HepG2 (cell line): ENCODE measurements at regions not wholly inside any gene's neighbourhood (a gene's known extent, or its start where the extent isn't known, plus 50 kb on each side); places are given as distances from the start of the nearest gene placed in this dataset.

Experiments used
- ARID3A ChIP-seq: IDR thresholded peaks from 2 replicates; pipeline ENCODE4 v1.6.1; 2012; ENCODE audit warnings: low read depth, low read length, improper control_type of control experiment
- BRCA1 ChIP-seq: sonication (generic); formaldehyde crosslinking; IDR thresholded peaks from 2 replicates; pipeline ENCODE4 v1.4.0; 2020; ENCODE audit warnings: missing genetic modification reagents
- CC2D1A ChIP-seq: sonication (generic); formaldehyde crosslinking; IDR thresholded peaks from 2 replicates; pipeline ENCODE4 v1.8.1; 2023; ENCODE audit warnings: mild to moderate bottlenecking, missing genetic modification reagents
- GATAD1 ChIP-seq: IDR thresholded peaks from 2 replicates; pipeline ENCODE4 v1.6.1; 2016; ENCODE audit warnings: missing genetic modification reagents, missing compliant biosample characterization
- HMGXB4 ChIP-seq, 2 experiments: sonication (generic) in 1 of 2; formaldehyde crosslinking in 1 of 2; IDR thresholded peaks; 2 replicates each; pipeline versions ENCODE4 v1.4.0 to v1.6.1; 2018 to 2020; ENCODE audit warnings: missing genetic modification reagents in 2 of 2, borderline replicate concordance in 1 of 2, low read depth in 1 of 2, mild to moderate bottlenecking in 1 of 2, missing biosample characterization in 1 of 2
- HNF4G ChIP-seq, 2 experiments: sonication (generic) in 1 of 2; formaldehyde crosslinking in 1 of 2; IDR thresholded peaks; 2 replicates each; pipeline versions ENCODE4 v1.4.0 to v1.6.1; 2011 to 2020; ENCODE audit warnings: borderline replicate concordance in 2 of 2, low read depth in 2 of 2, mild to moderate bottlenecking in 2 of 2, low read length in 1 of 2, missing genetic modification reagents in 1 of 2, moderate library complexity in 1 of 2
- HOXA7 ChIP-seq: sonication (generic); formaldehyde crosslinking; IDR thresholded peaks from 2 replicates; pipeline ENCODE4 v1.8.1; 2022; ENCODE audit warnings: mild to moderate bottlenecking, missing genetic modification reagents, moderate library complexity
- KDM4B ChIP-seq: sonication (generic); formaldehyde crosslinking; IDR thresholded peaks from 2 replicates; pipeline ENCODE4 v1.4.0; 2020; ENCODE audit warnings: missing genetic modification reagents
- MEF2D ChIP-seq: sonication (generic); formaldehyde crosslinking; IDR thresholded peaks from 2 replicates; pipeline ENCODE4 v1.5.1; 2020; ENCODE audit warnings: mild to moderate bottlenecking, missing genetic modification reagents
- NFE2L2 ChIP-seq: fragments of 150-350 bp; IDR thresholded peaks from 2 replicates; pipeline ENCODE4 v1.6.1; 2014; ENCODE audit warnings: low read length
- NR1H2 ChIP-seq: sonication (generic); formaldehyde crosslinking; IDR thresholded peaks from 2 replicates; pipeline ENCODE4 v1.8.1; 2022; ENCODE audit warnings: low read depth, missing genetic modification reagents, borderline replicate concordance
- POLR2G ChIP-seq: fragments of 200-400 bp; formaldehyde crosslinking; IDR thresholded peaks from 2 replicates; pipeline ENCODE4 v1.6.1; 2018; ENCODE audit warnings: mild to moderate bottlenecking, low read depth, low read length, moderate library complexity
- SKIL ChIP-seq: sonication (generic); formaldehyde crosslinking; IDR thresholded peaks from 2 replicates; pipeline ENCODE4 v1.8.0; 2022; ENCODE audit warnings: missing genetic modification reagents, mild to moderate bottlenecking, moderate library complexity, borderline replicate concordance
- XBP1 ChIP-seq: sonication (generic); formaldehyde crosslinking; IDR thresholded peaks from 2 replicates; pipeline ENCODE4 v1.5.0; 2020; ENCODE audit warnings: missing genetic modification reagents
- ZFYVE20 ChIP-seq: sonication (generic); formaldehyde crosslinking; IDR thresholded peaks from 2 replicates; pipeline ENCODE4 v1.8.0; 2023; ENCODE audit warnings: low read depth, mild to moderate bottlenecking, moderate library complexity, missing genetic modification reagents, borderline replicate concordance
- ZNF232 ChIP-seq: sonication (generic); formaldehyde crosslinking; IDR thresholded peaks from 2 replicates; pipeline ENCODE4 v1.4.0; 2020; ENCODE audit warnings: missing genetic modification reagents, borderline replicate concordance
- ZNF24 ChIP-seq: fragments of 450-650 bp; IDR thresholded peaks from 2 replicates; pipeline ENCODE4 v1.6.1; 2017; ENCODE audit warnings: antibody characterized with exemption, mild to moderate bottlenecking
- ZNF451 ChIP-seq: sonication (generic); formaldehyde crosslinking; IDR thresholded peaks from 2 replicates; pipeline ENCODE4 v1.5.0; 2020; ENCODE audit warnings: mild to moderate bottlenecking, missing genetic modification reagents
- ZNF598 ChIP-seq: sonication (generic); formaldehyde crosslinking; IDR thresholded peaks from 2 replicates; pipeline ENCODE4 v1.5.1; 2020; ENCODE audit warnings: mild to moderate bottlenecking, missing genetic modification reagents, borderline replicate concordance
- ZNF660 ChIP-seq: sonication (generic); formaldehyde crosslinking; IDR thresholded peaks from 2 replicates; pipeline ENCODE4 v1.5.1; 2020; ENCODE audit warnings: mild to moderate bottlenecking, low read depth, missing genetic modification reagents, borderline replicate concordance
- ZNF7 ChIP-seq: IDR thresholded peaks from 2 replicates; pipeline ENCODE4 v1.6.1; 2016; ENCODE audit warnings: missing biosample characterization, missing genetic modification reagents
- ZNF713 ChIP-seq: sonication (generic); formaldehyde crosslinking; IDR thresholded peaks from 2 replicates; pipeline ENCODE4 v1.4.0; 2020; ENCODE audit warnings: mild to moderate bottlenecking, missing genetic modification reagents
- ZNF747 ChIP-seq: sonication (generic); formaldehyde crosslinking; IDR thresholded peaks from 2 replicates; pipeline ENCODE4 v1.8.1; 2023; ENCODE audit warnings: missing genetic modification reagents, mild to moderate bottlenecking, borderline replicate concordance
- ZNF879 ChIP-seq: sonication (generic); formaldehyde crosslinking; IDR thresholded peaks from 2 replicates; pipeline ENCODE4 v1.8.1; 2023; ENCODE audit warnings: missing genetic modification reagents
- ZSCAN12 ChIP-seq: sonication (generic); formaldehyde crosslinking; IDR thresholded peaks from 2 replicates; pipeline ENCODE4 v1.9.0; 2021; ENCODE audit warnings: mild to moderate bottlenecking, missing genetic modification reagents

GRCh38 chr12:58765653-58766512, 154.4 kb downstream of the LRIG3 start (continued):
- peak; percentile 50; the same call in 1 of the 2 replicates for TF ChIP-seq HNF4G (IDR thresholded peaks at IDR 0.05; ENCODE audit: borderline replicate concordance, low read depth, low read length)
- TF ChIP-seq HNF4G (CRISPR knock-in tag; IDR thresholded peaks at IDR 0.05; ENCODE audit: borderline replicate concordance, low read depth): peak; percentile 29; the same call in 1 of the 2 replicates
- peak; percentile 42; the same call in 1 of the 2 replicates for TF ChIP-seq ZNF24
- TF ChIP-seq NR1H2 (CRISPR knock-in tag): no peak
- no peak for TF ChIP-seq ZNF451 (CRISPR knock-in tag)
- 0 out of 2 replicates have a peak, but pooled peaks have one; percentile 29 for TF ChIP-seq GATAD1 (CRISPR knock-in tag)
- no peak for TF ChIP-seq ZSCAN12 (CRISPR knock-in tag)
- no peak for TF ChIP-seq CC2D1A (CRISPR knock-in tag)
- no peak for TF ChIP-seq KDM4B (CRISPR knock-in tag)
- TF ChIP-seq ZNF879 (CRISPR knock-in tag): no peak
- TF ChIP-seq ARID3A: peak; percentile 92
- TF ChIP-seq ZNF660 (CRISPR knock-in tag): no peak
- TF ChIP-seq ZNF232 (CRISPR knock-in tag): no peak
- peak; percentile 95 for TF ChIP-seq MEF2D (CRISPR knock-in tag)
- TF ChIP-seq POLR2G: no peak
- no peak for TF ChIP-seq SKIL (CRISPR knock-in tag)
- no peak for TF ChIP-seq BRCA1 (CRISPR knock-in tag)
- no peak for TF ChIP-seq ZNF7 (CRISPR knock-in tag)
- TF ChIP-seq NFE2L2: no peak
- TF ChIP-seq ZNF747 (CRISPR knock-in tag): no peak
- no peak for TF ChIP-seq XBP1
- no peak for TF ChIP-seq ZNF598 (CRISPR knock-in tag)
- TF ChIP-seq ZFYVE20 (CRISPR knock-in tag): no peak
- TF ChIP-seq HMGXB4 (CRISPR knock-in tag; IDR thresholded peaks at IDR 0.05; ENCODE audit: borderline replicate concordance in 1 of 2, low read depth in 1 of 2): no peak
- no peak for TF ChIP-seq ZNF713 (CRISPR knock-in tag)
- TF ChIP-seq HOXA7 (CRISPR knock-in tag): no peak
